Right renal pelvis (tissue), 4 donors: ENCODE measurements at regions not wholly inside any gene's neighbourhood (a gene's known extent, or its start where the extent isn't known, plus 50 kb on each side); places are given as distances from the start of the nearest gene placed in this dataset.

ENCODE experiments used
- DNase-seq, 4 donors: peaks; one replicate each; pipeline ENCODE4 v3.0.0-alpha.2; 2013; ENCODE audit warnings: low read depth in 4 of 4, low spot score in 3 of 4, missing footprints in 1 of 4

GRCh38 chr9:120151149-120151548 lies 428.8 kb downstream of the CDK5RAP2 start:
- DNase-seq, result no peak

GRCh38 chr9:120138955-120139354 lies 441.0 kb downstream of the CDK5RAP2 start:
- no peak for DNase-seq

DNA sequence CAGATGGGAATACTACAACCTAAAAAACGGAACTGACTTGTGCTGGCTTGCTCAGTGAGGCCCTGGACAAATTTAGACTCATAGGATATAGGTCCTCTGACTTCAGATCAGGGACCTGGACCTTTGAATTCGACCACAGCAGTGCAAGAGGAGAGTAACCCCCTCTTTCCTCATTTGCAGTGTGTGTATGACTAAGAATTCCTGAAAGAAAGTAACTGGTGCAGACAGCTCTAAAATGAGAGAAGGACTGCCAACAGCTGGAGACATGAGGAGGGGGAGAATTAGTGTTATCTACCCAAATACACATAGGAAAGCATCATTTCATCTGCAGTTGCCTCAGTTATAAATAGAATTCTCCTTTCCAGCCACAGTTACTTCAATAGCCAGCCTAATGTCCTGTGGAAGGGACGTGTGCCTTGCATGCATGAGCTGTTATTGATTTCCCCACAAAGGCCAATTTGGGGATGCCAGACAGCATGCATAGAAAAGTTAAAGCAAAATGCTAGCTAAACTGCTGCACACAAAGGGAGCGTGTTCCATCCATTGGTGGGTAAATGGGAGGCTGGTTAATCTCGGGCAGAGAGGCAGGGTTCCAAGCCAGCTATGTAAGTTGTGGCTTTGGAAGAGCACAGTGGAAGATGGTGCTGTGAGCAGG lies 442.7 kb downstream of the CDK5RAP2 start:
- no peak for DNase-seq

DNA sequence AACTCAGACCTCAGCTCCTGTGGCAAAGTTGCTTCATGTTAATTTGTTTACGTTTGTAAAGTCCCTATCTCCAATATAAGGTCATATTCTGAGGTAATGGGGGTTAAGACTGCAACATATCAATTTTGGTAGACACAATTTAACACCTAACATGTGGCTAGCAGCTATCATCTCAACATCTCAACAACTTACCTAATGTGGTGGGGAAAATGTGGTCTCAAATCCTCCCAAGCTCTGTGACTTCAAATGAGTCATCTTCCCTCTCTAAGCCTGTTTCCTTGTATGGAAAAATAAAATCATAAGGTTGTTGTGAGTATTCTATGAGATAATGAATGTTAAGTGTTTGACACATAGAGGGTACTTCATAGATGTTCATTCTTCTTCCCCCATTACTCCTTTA lies 443.3 kb downstream of the CDK5RAP2 start:
- DNase-seq, result no peak

DNA sequence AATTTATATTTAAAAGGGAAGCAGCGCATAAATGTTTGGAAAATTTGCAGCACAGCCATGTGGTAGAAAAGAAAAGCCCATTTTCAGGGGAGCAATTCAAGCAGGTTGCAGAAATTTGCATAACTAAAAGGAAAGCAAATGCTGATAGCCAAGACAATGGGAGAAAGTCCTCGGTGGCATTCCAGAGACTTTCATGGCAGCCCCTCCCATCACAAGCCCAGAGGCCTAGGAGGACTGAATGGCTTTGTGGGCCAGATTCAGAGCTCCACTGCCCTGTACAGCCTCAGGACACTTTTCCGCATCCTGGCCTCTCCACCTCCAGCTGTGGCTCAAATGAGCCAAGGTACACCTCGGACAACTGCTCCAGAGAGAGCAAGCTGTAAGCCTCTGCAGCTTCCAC lies 462.9 kb downstream of the CDK5RAP2 start:
- no peak for DNase-seq

DNA sequence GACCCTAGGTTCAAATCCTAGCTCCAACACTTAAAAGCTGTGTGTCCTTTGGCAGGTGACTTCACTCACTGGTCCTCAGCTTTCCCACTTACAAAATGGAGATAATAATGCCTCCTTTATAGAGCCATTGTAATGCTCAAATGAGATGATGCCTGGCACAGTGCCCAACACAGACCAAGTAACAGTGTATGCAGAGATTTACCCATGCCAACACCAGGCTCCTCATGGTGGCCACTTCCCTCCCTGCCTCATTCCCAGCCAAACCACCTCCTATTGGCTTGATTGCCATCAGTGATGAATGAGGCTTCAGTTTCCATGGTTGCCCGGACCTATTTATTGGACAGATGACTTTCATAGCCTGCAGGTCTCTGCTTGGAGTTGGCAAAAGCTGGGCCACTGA lies 469.4 kb downstream of the CDK5RAP2 start:
- no peak for DNase-seq

GRCh38 chr9:120109242-120109641 lies 470.7 kb downstream of the CDK5RAP2 start:
- DNase-seq, result no peak

DNA sequence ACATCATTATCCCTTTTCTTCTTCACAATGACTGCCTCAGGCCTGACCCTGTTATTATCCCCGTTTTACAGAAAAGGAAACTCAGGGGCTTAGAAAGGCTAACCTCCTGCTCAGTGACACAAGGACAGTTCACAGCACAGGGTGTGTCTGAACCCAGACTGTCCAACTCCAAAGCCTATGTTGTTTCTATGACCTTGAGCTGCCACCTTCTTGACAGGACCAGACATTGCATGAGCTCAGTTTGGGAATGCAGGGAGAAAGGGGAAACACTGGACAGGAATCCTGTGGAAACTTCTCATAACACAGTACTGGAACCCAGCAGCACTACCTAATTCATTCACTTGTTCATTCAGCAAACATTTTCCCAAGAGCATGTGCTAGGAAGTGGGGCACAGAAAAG lies 472.8 kb downstream of the CDK5RAP2 start:
- DNase-seq, result no peak

- DNase-seq, result no peak
Observed at GRCh38 chr9:120104771-120105170, 475.2 kb downstream of the CDK5RAP2 start.

- no peak for DNase-seq
Observed at GRCh38 chr9:120100595-120100994, 479.4 kb downstream of the CDK5RAP2 start.

GRCh38 chr9:120099065-120099464 lies 480.9 kb downstream of the CDK5RAP2 start:
- DNase-seq, result no peak

- DNase-seq, result no peak
Observed at GRCh38 chr9:120098584-120098983, 481.4 kb downstream of the CDK5RAP2 start.

GRCh38 chr9:120091206-120091605 lies 488.8 kb downstream of the CDK5RAP2 start:
- DNase-seq, result no peak

GRCh38 chr9:120080849-120081248 lies 499.1 kb downstream of the CDK5RAP2 start:
- no peak for DNase-seq

- no peak for DNase-seq
Observed at GRCh38 chr9:120078112-120078511, 501.9 kb downstream of the CDK5RAP2 start.

- no peak for DNase-seq
Observed at GRCh38 chr9:120071760-120072159, 508.2 kb downstream of the CDK5RAP2 start.

GRCh38 chr9:120066315-120066714 lies 513.7 kb downstream of the CDK5RAP2 start:
- no peak for DNase-seq

GRCh38 chr9:120065151-120065550 lies 514.8 kb downstream of the CDK5RAP2 start:
- DNase-seq, result no peak

DNA sequence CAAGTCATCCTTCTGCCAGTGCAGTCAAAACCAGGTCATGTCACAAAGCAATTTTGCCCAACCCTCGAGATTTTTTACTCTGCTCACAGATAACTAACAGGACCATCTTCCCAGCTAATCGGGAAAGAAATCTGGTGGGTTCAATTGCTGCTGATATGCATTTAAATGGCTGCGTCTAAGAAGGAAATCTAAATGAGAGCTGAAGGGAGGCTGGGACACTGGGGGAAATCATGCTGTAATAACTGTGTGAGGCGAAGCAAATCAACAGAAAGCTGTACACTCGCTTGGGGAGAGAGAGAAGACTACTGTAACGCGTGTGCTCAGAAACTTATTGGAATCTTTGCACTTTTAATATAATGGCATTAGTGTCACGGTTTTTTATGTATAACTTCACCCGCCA lies 535.0 kb downstream of the CDK5RAP2 start:
- no peak for DNase-seq

DNA sequence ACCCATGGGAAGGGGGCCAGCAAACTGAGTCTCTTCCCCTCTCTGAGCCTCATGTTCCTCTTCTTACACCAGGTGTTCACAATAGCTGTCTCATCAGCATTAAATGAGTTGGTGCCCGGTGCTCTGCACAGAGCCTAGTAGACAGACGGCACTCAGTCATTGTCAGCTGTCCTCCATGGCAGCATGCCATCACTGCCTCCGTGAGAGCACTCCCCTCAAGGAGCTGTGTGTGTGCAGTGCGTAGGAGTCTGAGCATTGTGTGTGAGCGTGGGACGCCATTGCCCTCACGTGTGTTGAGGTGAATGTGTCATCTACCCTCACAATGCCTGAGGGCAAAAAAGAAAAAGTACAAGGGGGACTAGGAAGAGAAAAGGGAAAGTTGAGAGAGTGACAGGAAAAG lies 536.5 kb downstream of the CDK5RAP2 start:
- DNase-seq, result no peak

DNA sequence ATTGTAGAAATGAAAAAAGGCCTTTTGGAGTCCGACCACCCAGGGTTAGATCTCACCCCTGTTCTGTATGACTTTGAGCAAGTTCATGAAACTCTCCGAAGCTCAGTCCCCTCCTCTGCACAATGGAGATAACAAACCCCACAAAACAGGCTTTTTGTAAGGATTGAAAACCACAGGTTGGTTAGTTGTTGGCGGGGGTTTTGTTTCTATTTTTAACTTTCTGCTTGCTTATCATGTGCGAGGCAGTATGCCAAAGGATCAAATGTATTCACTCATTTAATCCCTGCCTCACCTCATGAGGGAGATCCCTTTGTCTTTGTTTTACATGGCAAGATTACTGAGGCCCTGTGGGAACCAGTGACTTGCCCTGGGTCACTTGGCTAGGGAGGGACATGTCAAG lies 539.1 kb downstream of the CDK5RAP2 start:
- no peak for DNase-seq

DNA sequence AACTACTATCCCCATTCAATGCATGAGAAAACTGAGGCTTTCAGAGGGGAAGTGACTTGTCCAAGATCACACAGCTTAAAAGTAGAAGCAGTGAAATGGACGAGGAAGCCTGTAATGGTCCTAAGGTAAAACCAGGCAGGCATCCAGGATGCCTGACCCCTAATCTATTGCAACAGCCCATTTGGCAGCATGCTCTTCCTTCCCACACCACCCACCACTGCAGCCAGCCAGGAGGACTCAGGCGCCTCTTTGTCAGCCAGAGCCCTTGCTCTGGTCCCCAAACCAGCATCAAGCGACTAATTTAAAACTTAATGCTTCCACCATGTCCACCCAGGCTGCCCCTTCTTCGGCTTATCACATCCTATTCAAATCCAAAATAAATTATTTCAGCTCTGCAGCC lies 541.6 kb downstream of the CDK5RAP2 start:
- no peak for DNase-seq

- no peak for DNase-seq
Observed at GRCh38 chr9:120032639-120033038, 547.3 kb downstream of the CDK5RAP2 start.
